ENCODE measurements at regions not wholly inside any gene's neighbourhood (a gene's known extent, or its start where the extent isn't known, plus 50 kb on each side); places are given as distances from the start of the nearest gene placed in this dataset.

- Histone ChIP-seq H3K4me1 (replicated peaks in 1 of 4; ENCODE audit: control insufficient read depth in 3 of 4, insufficient read depth in 4 of 4, low read length in 3 of 4) (peaks cover 0 to 3% (median 0%) of the 10 kb centered on the region in 4 experiments; a peak in 2 of 7 replicates), H3K23me2 (ENCODE audit: low read depth, low read length) (no peaks in the 10 kb centered on the region), H3K27me3 (replicated peaks in 1 of 4; ENCODE audit: control insufficient read depth in 3 of 4, extremely low read depth in 1 of 4, insufficient read depth in 3 of 4, low read length in 3 of 4) (no peaks in the 10 kb centered on the region), H2BK5ac (ENCODE audit: low read depth, low read length) (0 out of 2 replicates have a peak overlapping the region, but pooled peaks have one; percentile 52), H3K4me2 (ENCODE audit: insufficient read depth in 1 of 2, low read depth in 2 of 2, low read length in 2 of 2) (no peak overlapping the region), H3K36me3 (ENCODE audit: control insufficient read depth in 2 of 4, insufficient read depth in 4 of 4, low read length in 3 of 4) (no peaks in the 10 kb centered on the region), H3K9ac (replicated peaks in 1 of 4; ENCODE audit: extremely low read depth in 1 of 4, low read depth in 3 of 4, low read length in 3 of 4) (no peak overlapping the region), H4K8ac (ENCODE audit: extremely low read depth, insufficient read depth, low read length) (no peak overlapping the region), H4K20me1 (replicated peaks in 1 of 2; ENCODE audit: control insufficient read depth in 1 of 2, insufficient read depth in 2 of 2, low read length in 2 of 2) (no peaks in the 10 kb centered on the region), H2BK120ac (replicated peaks; ENCODE audit: low read depth, low read length) (peak overlapping the region; percentile 21), H3K79me2 (ENCODE audit: control insufficient read depth in 1 of 2, insufficient read depth in 2 of 2, low read length in 2 of 2) (no peaks in the 10 kb centered on the region), H4K5ac (ENCODE audit: insufficient read length, low read depth, low read length) (no peak overlapping the region), H3K9me3 (ENCODE audit: insufficient read depth in 2 of 2, low read depth in 1 of 2, low read length in 1 of 2) (peaks cover 6 to 10% of the 10 kb centered on the region in 2 experiments), H3K79me1 (ENCODE audit: low read depth, low read length) (no peaks in the 10 kb centered on the region), H2BK15ac (ENCODE audit: low read length) (no peak overlapping the region), H3K4ac (replicated peaks; ENCODE audit: insufficient read length, low read depth, low read length) (no peak overlapping the region), H3K23ac (ENCODE audit: insufficient read length) (no peak overlapping the region), H2AK5ac (ENCODE audit: low read depth, low read length) (no peak overlapping the region), H2AFZ (ENCODE audit: low read length) (no peak overlapping the region), H3K27ac (ENCODE audit: low read depth, low read length) (no peak overlapping the region), H3K14ac (ENCODE audit: insufficient read length) (no peak overlapping the region), H3K18ac (ENCODE audit: extremely low read depth, low read length) (peak overlapping the region; percentile 38), H4K91ac (replicated peaks; ENCODE audit: insufficient read length, low read length) (no peak overlapping the region), H3K56ac (replicated peaks; ENCODE audit: insufficient read length, low read depth, low read length) (no peak overlapping the region), H3K4me3 (ENCODE audit: extremely low read depth in 1 of 4, insufficient read depth in 2 of 4, low read depth in 3 of 4, low read length in 4 of 4) (no peak overlapping the region), H2BK20ac (ENCODE audit: low read length) (no peak overlapping the region), H2BK12ac (ENCODE audit: low read depth, low read length) (peak overlapping the region; percentile 50; the same call in 1 of the 2 replicates)
- POLR2A ChIA-PET (ENCODE audit: partially characterized antibody): no interaction called here
- CTCF ChIA-PET (ENCODE audit: partially characterized antibody): no interaction called here
- no peak for DNase-seq (ENCODE audit: low read depth in 1 of 2, low spot score in 2 of 2)
- TF ChIP-seq ZNF274 (IDR thresholded peaks at IDR 0.05; ENCODE audit: borderline replicate concordance, extremely low read depth, low read length): no peak
- no peak for TF ChIP-seq POLR2AphosphoS5 (IDR thresholded peaks at IDR 0.05; ENCODE audit: low read depth, low read length)
- FAIRE-seq: no peak
These were observed 163.4 kb upstream of the NLGN4Y start for GRCh38 chrY:14360748-14361500.
